CD4-positive, alpha-beta T cell (primary cell): ENCODE measurements at regions not wholly inside any gene's neighbourhood (a gene's known extent, or its start where the extent isn't known, plus 50 kb on each side); places are given as distances from the start of the nearest gene placed in this dataset.

Experiments used
- ATAC-seq: fragments of 200-7000 bp; cut with Tn5 transposase; one replicate; pipeline ENCODE4 v1.10.0; 2022; ENCODE audit warnings: mild to moderate bottlenecking; ENCODE audit not compliant: poor library complexity
- CTCF ChIA-PET: fragments of 350-600 bp; sonication (Branson Sonifier 250); formaldehyde crosslinking; loops from one replicate; lab custom pipeline; 2021; ENCODE audit warnings: antibody characterized with exemption, inconsistent platforms; lab: Charles Lee
- POLR2A ChIA-PET: fragments of 350-600 bp; sonication (Branson Sonifier 250); formaldehyde crosslinking; loops from one replicate; lab custom pipeline; 2021; ENCODE audit warnings: antibody characterized with exemption, inconsistent platforms; lab: Charles Lee
- DNase-seq, 14 experiments: peaks; one replicate each; pipeline ENCODE4 v3.0.0-alpha.2; 2013 to 2020; ENCODE audit warnings: mixed read lengths in 2 of 14
- H3K27ac ChIP-seq, 2 donors: one replicate each; pipeline versions ENCODE4 v1.5.1 to v1.7.0; 2013; ENCODE audit warnings: low read length in 2 of 2, low read depth in 1 of 2, mild to moderate bottlenecking in 1 of 2
- H3K27me3 ChIP-seq, 2 experiments: 1 replicate in 1 of 2; 2 replicates in 1 of 2; pipeline versions ENCODE4 v1.6.1 to v1.7.0; 2013; ENCODE audit warnings: low read length in 2 of 2, control low read depth in 1 of 2, mild to moderate bottlenecking in 1 of 2, moderate library complexity in 1 of 2; ENCODE audit not compliant: insufficient read depth in 2 of 2, control insufficient read depth in 1 of 2
- H3K36me3 ChIP-seq: one replicate; pipeline ENCODE4 v1.6.1; 2013; ENCODE audit warnings: low read length, control low read depth; ENCODE audit not compliant: insufficient read depth
- H3K4me1 ChIP-seq: one replicate; pipeline ENCODE4 v1.6.1; 2013; ENCODE audit warnings: low read length, control low read depth; ENCODE audit not compliant: insufficient read depth
- H3K4me3 ChIP-seq: one replicate; pipeline ENCODE4 v1.5.1; 2013; ENCODE audit warnings: mild to moderate bottlenecking, low read length, moderate library complexity
- H3K9me3 ChIP-seq, 2 experiments: 1 replicate in 1 of 2; 2 replicates in 1 of 2; pipeline versions ENCODE4 v1.6.1 to v1.7.0; 2013; ENCODE audit warnings: low read length in 2 of 2, mild to moderate bottlenecking in 2 of 2, control low read depth in 1 of 2, moderate library complexity in 1 of 2; ENCODE audit not compliant: control insufficient read depth in 1 of 2, insufficient read depth in 1 of 2
- H3K27ac Mint-ChIP-seq: one replicate; pipeline ENCODE4 v1.8.0; 2020; ENCODE audit warnings: mixed read lengths
- H3K27me3 Mint-ChIP-seq: one replicate; pipeline ENCODE4 v1.8.0; 2021; ENCODE audit warnings: mixed read lengths
- H3K36me3 Mint-ChIP-seq: one replicate; pipeline ENCODE4 v1.8.0; 2021; ENCODE audit warnings: low read depth, mixed read lengths
- H3K4me1 Mint-ChIP-seq: one replicate; pipeline ENCODE4 v1.8.0; 2021; ENCODE audit warnings: low read depth, mixed read lengths
- H3K4me3 Mint-ChIP-seq: one replicate; pipeline ENCODE4 v1.8.0; 2020; ENCODE audit warnings: mild to moderate bottlenecking, mixed read lengths
- H3K9me3 Mint-ChIP-seq: one replicate; pipeline ENCODE4 v1.8.0; 2020; ENCODE audit warnings: mixed read lengths
- intact Hi-C, 2 experiments: fragments of 100-400 bp; cut with DNase I in 1 of 2; cut with micrococcal nuclease in 1 of 2; formaldehyde crosslinking; loops; one replicate each; pipeline versions ENCODE4 v1.15.1 to v1.9.0; 2023 to 2025; cut with DNase I, micrococcal nuclease
- TF ChIP-seq, protein P1 (sequence below): fragments of 200-600 bp; IDR thresholded peaks from one replicate; pipeline ENCODE4 v1.8.0; 2022; ENCODE audit warnings: antibody characterized with exemption, mild to moderate bottlenecking

DNA sequence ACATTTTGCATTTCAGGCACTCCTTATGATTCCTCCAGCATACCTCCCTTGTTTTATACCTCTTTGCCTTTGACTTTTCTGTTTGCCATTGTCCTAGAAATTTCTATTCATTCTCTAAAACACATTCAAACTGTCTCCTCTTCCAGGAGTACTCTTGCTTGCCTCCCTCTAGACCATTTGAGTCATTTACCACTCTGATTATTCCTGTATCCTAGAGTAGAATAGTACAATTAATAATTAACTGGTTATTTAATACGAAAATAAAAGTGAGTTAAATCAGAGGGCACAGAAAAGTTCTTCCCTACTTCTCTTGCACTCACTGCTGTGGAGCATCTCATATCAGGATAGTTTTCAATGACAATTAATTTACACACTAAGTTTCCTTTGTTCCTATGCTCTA, 290.2 kb upstream of the RORA start:
- CTCF ChIA-PET: no interaction called here

DNA sequence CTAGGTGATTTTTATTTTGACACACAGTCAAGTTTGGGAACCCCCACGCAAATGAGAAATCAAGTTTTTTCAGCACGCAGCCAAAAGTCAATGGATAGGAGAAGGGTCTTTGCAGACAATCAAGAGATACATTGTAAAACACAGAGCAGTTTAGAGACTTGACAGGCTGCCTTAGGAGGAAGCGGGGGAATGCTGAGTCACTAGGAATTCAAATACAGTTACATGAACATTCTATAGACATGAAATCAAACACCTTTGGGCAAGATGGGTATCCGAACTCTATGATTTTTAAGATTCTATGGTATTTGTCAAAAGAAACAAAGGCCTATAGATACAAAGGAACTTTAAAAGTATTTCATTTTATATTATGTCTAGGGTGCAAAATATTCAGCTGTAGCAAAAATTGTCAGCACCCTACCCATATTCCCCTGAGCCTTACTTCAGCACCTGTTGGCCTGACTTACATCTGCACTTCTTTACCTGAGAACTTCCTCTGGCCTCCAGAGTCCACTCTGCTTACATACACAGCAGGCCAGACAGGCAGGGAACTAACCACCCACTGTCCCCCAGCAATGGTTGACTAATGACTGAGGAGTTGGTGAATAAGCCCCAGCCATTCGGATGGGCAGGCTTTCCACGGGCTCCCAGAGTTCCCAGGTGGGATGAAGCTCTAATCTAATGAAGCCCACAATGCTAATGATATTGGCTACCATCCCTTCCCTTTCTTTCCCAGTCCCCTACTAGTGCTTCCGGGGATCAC, 289.3 kb upstream of the RORA start:
- Mint-ChIP-seq H3K27ac (no peak overlapping the region), H3K9me3 (no peaks in the 10 kb centered on the region), H3K36me3 (no peaks in the 10 kb centered on the region), H3K4me3 (no peak overlapping the region), H3K27me3 (peaks cover 52% of the 10 kb centered on the region), H3K4me1 (no peaks in the 10 kb centered on the region)
- Histone ChIP-seq H3K4me3 (no peak overlapping the region), H3K4me1 (no peaks in the 10 kb centered on the region), H3K9me3 (no peaks in the 10 kb centered on the region), H3K27ac (no peak overlapping the region), H3K27me3 (peaks cover 0 to 3% of the 10 kb centered on the region in 2 experiments), H3K36me3 (no peaks in the 10 kb centered on the region)
- intact Hi-C loops: no loop called here
- TF ChIP-seq, protein P1, sequence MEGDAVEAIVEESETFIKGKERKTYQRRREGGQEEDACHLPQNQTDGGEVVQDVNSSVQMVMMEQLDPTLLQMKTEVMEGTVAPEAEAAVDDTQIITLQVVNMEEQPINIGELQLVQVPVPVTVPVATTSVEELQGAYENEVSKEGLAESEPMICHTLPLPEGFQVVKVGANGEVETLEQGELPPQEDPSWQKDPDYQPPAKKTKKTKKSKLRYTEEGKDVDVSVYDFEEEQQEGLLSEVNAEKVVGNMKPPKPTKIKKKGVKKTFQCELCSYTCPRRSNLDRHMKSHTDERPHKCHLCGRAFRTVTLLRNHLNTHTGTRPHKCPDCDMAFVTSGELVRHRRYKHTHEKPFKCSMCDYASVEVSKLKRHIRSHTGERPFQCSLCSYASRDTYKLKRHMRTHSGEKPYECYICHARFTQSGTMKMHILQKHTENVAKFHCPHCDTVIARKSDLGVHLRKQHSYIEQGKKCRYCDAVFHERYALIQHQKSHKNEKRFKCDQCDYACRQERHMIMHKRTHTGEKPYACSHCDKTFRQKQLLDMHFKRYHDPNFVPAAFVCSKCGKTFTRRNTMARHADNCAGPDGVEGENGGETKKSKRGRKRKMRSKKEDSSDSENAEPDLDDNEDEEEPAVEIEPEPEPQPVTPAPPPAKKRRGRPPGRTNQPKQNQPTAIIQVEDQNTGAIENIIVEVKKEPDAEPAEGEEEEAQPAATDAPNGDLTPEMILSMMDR: no peak
- ATAC-seq: no peak
- CTCF ChIA-PET: interaction anchor here (0.5 kb wide), 1 partner anchor 398 kb away, joined by 3 read pairs; no protein-coding TSS in a partner anchor
- POLR2A ChIA-PET: no interaction called here
- no peak for DNase-seq

More for the DNA sequence above, 290.2 kb upstream of the RORA start:
- H3K4me1 Mint-ChIP-seq: no peaks in the 10 kb centered on the region
- H3K9me3 Mint-ChIP-seq: no peaks in the 10 kb centered on the region
- ATAC-seq: no peak
- Histone ChIP-seq H3K4me1 (no peaks in the 10 kb centered on the region), H3K27me3 (peaks cover 0 to 3% of the 10 kb centered on the region in 2 experiments), H3K27ac (no peak overlapping the region), H3K9me3 (no peaks in the 10 kb centered on the region), H3K4me3 (no peak overlapping the region), H3K36me3 (no peaks in the 10 kb centered on the region)
- no peak for DNase-seq
- peaks cover 50% of the 10 kb centered on the region for H3K27me3 Mint-ChIP-seq
- H3K27ac Mint-ChIP-seq: no peak overlapping the region
- no peaks in the 10 kb centered on the region for H3K36me3 Mint-ChIP-seq
- POLR2A ChIA-PET: no interaction called here
- H3K4me3 Mint-ChIP-seq: no peak overlapping the region
- TF ChIP-seq, protein P1: no peak
- intact Hi-C loops: no loop called here

DNA sequence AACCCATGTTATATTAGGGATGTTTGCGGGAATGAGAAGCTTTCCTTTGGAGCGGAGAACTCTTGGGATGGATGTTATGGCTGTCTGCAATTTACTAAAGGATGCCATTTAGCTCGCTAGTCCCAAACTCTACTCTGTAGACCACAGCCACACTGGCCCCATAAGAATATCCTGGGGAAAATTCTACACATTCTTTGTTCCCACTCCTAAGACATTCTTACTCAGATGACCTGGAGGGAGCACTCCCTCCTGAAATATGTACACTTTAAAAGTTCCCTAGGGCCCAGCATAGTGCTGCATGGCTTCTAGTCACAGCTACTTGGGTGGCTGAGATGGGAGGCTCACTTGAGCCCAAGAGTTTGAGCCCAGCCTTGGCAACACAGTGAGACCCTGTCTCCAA, 288.7 kb upstream of the RORA start:
- CTCF ChIA-PET: no interaction called here
- ATAC-seq: no peak
- POLR2A ChIA-PET: no interaction called here

More for the DNA sequence above, 288.7 kb upstream of the RORA start:
- Mint-ChIP-seq H3K4me1 (no peaks in the 10 kb centered on the region), H3K27ac (no peak overlapping the region), H3K27me3 (peaks cover 46% of the 10 kb centered on the region), H3K36me3 (no peaks in the 10 kb centered on the region), H3K4me3 (no peak overlapping the region), H3K9me3 (no peaks in the 10 kb centered on the region)
- Histone ChIP-seq H3K9me3 (no peaks in the 10 kb centered on the region), H3K4me3 (no peak overlapping the region), H3K27ac (no peak overlapping the region), H3K4me1 (no peaks in the 10 kb centered on the region), H3K27me3 (peaks cover 0 to 3% of the 10 kb centered on the region in 2 experiments), H3K36me3 (no peaks in the 10 kb centered on the region)
- DNase-seq: no peak
- intact Hi-C loops: no loop called here
- TF ChIP-seq, protein P1: no peak
